Endothelial cell of umbilical vein (primary cell): ENCODE measurements at regions not wholly inside any gene's neighbourhood (a gene's known extent, or its start where the extent isn't known, plus 50 kb on each side); places are given as distances from the start of the nearest gene placed in this dataset.

ENCODE experiments used
- BruUV-seq: library from RNA; stranded (reverse); fragments of 400-500 nt; replicated peaks from 2 replicates; lab custom pipeline; 2021; lab: Mats Ljungman, UMichigan
- CTCF ChIA-PET: fragments of 300-600, 350-600 bp; sonication (Branson Sonifier 250); formaldehyde crosslinking; loops from one replicate; lab custom pipeline; 2021; ENCODE audit warnings: antibody characterized with exemption, inconsistent platforms; lab: Charles Lee
- POLR2A ChIA-PET: fragments of 300-600, 350-600 bp; sonication (Branson Sonifier 250); formaldehyde crosslinking; loops from one replicate; lab custom pipeline; 2021; ENCODE audit warnings: antibody characterized with exemption, inconsistent platforms; lab: Charles Lee
- DNase-seq: peaks from one replicate; pipeline ENCODE4 v3.0.0-alpha.2; 2011; ENCODE audit warnings: low read depth, low spot score
- FAIRE-seq: peaks from 2 replicates; lab custom pipeline; 2011; peaks lifted over from hg19 to GRCh38; lab: Jason Lieb, UNC
- H2AFZ ChIP-seq: 2 replicates; pipeline ENCODE4 v1.6.0; 2012; ENCODE audit warnings: low read depth, low read length, control low read depth, inconsistent platforms
- H3K27ac ChIP-seq: 2 replicates; pipeline ENCODE4 v1.5.1; 2011; ENCODE audit warnings: low read depth, mild to moderate bottlenecking, control low read depth, low read length, moderate library complexity; ENCODE audit not compliant: insufficient read depth
- H3K27me3 ChIP-seq, 2 experiments: 2 replicates each; pipeline versions ENCODE4 v1.6.0 to v1.6.1; 2011; ENCODE audit warnings: low read length in 2 of 2, mixed read lengths in 1 of 2; ENCODE audit not compliant: control insufficient read depth in 2 of 2, insufficient read depth in 2 of 2
- H3K36me3 ChIP-seq, 2 experiments: 2 replicates in 1 of 2; 3 replicates in 1 of 2; pipeline ENCODE4 v1.5.1; 2011; ENCODE audit warnings: low read length in 2 of 2, mild to moderate bottlenecking in 1 of 2, moderate library complexity in 1 of 2; ENCODE audit not compliant: control insufficient read depth in 2 of 2, insufficient read depth in 2 of 2; ENCODE audit errors: extremely low read depth in 1 of 2
- H3K4me1 ChIP-seq: 3 replicates; pipeline ENCODE4 v1.5.1; 2011; ENCODE audit warnings: mild to moderate bottlenecking, low read length; ENCODE audit not compliant: control insufficient read depth, insufficient read depth; ENCODE audit errors: extremely low read depth
- H3K4me2 ChIP-seq: 2 replicates; pipeline ENCODE4 v1.6.1; 2011; ENCODE audit warnings: low read length, control low read depth, mixed read lengths; ENCODE audit not compliant: insufficient read depth
- H3K4me3 ChIP-seq, 3 experiments: fragments of 200-600 bp in 1 of 3; sonication (generic), shearing (Covaris generic) in 1 of 3; replicated peaks in 1 of 3; 2 replicates each; pipeline ENCODE4 v1.5.1; 2011 to 2016; ENCODE audit warnings: control low read depth in 3 of 3, low read length in 3 of 3, mild to moderate bottlenecking in 2 of 3, inconsistent platforms in 1 of 3, low read depth in 1 of 3, moderate library complexity in 1 of 3; ENCODE audit not compliant: insufficient read depth in 1 of 3
- H3K79me2 ChIP-seq: 2 replicates; pipeline ENCODE4 v1.6.0; 2012; ENCODE audit warnings: low read length, inconsistent platforms; ENCODE audit not compliant: control insufficient read depth, insufficient read depth
- H3K9ac ChIP-seq: replicated peaks from 2 replicates; pipeline ENCODE3; 2011; ENCODE audit warnings: low read length, control low read depth; ENCODE audit not compliant: insufficient read depth; ENCODE audit errors: extremely low read depth
- H3K9me1 ChIP-seq: replicated peaks from 3 replicates; pipeline ENCODE4 v1.6.0; 2011; ENCODE audit warnings: mild to moderate bottlenecking, low read length; ENCODE audit not compliant: control insufficient read depth, insufficient read depth; ENCODE audit errors: extremely low read depth
- H3K9me3 ChIP-seq: replicated peaks from 2 replicates; pipeline ENCODE4 v1.5.1; 2012; ENCODE audit warnings: low read length, inconsistent platforms; ENCODE audit not compliant: control insufficient read depth, insufficient read depth
- H4K20me1 ChIP-seq: replicated peaks from 2 replicates; pipeline ENCODE3; 2011; ENCODE audit warnings: mild to moderate bottlenecking, low read length; ENCODE audit not compliant: control insufficient read depth, insufficient read depth; ENCODE audit errors: extremely low read depth
- CTCF ChIP-seq, 2 donors: IDR thresholded peaks; 1 replicate in 1 of 2; 2 replicates in 1 of 2; pipeline ENCODE4 v1.5.1; 2011; ENCODE audit warnings: low read length in 2 of 2, mild to moderate bottlenecking in 2 of 2, moderate library complexity in 2 of 2, control low read depth in 1 of 2, inconsistent platforms in 1 of 2, low read depth in 1 of 2; ENCODE audit not compliant: insufficient read depth in 1 of 2; ENCODE audit errors: extremely low read depth in 1 of 2
- FOS ChIP-seq: IDR thresholded peaks from 2 replicates; pipeline ENCODE4 v1.6.1; 2011; ENCODE audit warnings: mild to moderate bottlenecking, low read length, moderate library complexity, borderline replicate concordance; ENCODE audit not compliant: insufficient read depth
- GATA2 ChIP-seq: IDR thresholded peaks from 2 replicates; pipeline ENCODE4 v1.7.0; 2011; ENCODE audit warnings: low read depth, mild to moderate bottlenecking, moderate library complexity, mixed read lengths, low read length; ENCODE audit not compliant: insufficient read length, insufficient read depth
- JUN ChIP-seq: IDR thresholded peaks from 2 replicates; pipeline ENCODE4 v1.6.1; 2011; ENCODE audit warnings: borderline replicate concordance, low read depth; ENCODE audit not compliant: insufficient read length, insufficient read depth
- MYC ChIP-seq: IDR thresholded peaks from one replicate; pipeline ENCODE4 v1.6.1; 2011; ENCODE audit warnings: mild to moderate bottlenecking, low read depth, low read length
- POLR2A ChIP-seq: IDR thresholded peaks from 2 replicates; pipeline ENCODE4 v1.6.1; 2012; ENCODE audit warnings: low read depth, mild to moderate bottlenecking, control low read depth, low read length
- POLR2AphosphoS5 ChIP-seq: IDR thresholded peaks from 2 replicates; pipeline ENCODE4 v1.6.1; 2012; ENCODE audit warnings: low read depth, mild to moderate bottlenecking, control low read depth, low read length, moderate library complexity; ENCODE audit not compliant: insufficient read depth
- dilution Hi-C: fragments of 300-500 bp; cut with MboI; formaldehyde crosslinking; loops from one replicate; pipeline ENCODE4 v1.15.0; 2019; ENCODE audit warnings: low sequenced_read_pairs; ENCODE audit not compliant: extremely low pct_ligation_motif_present
- intact Hi-C: fragments of 100-400 bp; cut with micrococcal nuclease; formaldehyde crosslinking; loops from one replicate; pipeline ENCODE4 v1.10.0; 2022

- BruUV-seq, result no TSS peak
- Histone ChIP-seq H3K9me3 (no peaks in the 10 kb centered on the region), H3K4me3 (no peak overlapping the region), H3K4me2 (no peak overlapping the region), H3K79me2 (no peaks in the 10 kb centered on the region), H3K9me1 (no peaks in the 10 kb centered on the region), H3K27me3 (no peaks in the 10 kb centered on the region), H2AFZ (no peak overlapping the region), H3K36me3 (no peaks in the 10 kb centered on the region), H4K20me1 (no peaks in the 10 kb centered on the region), H3K27ac (no peak overlapping the region), H3K4me1 (no peaks in the 10 kb centered on the region), H3K9ac (no peak overlapping the region)
- FAIRE-seq (no peak), DNase-seq (no peak)
- intact Hi-C loops (no loop called here), dilution Hi-C loops (no loop called here)
- POLR2A ChIA-PET, result no interaction called here
- TF ChIP-seq FOS (no peak), POLR2A (no peak), MYC (no peak), GATA2 (no peak), CTCF (IDR thresholded peaks at IDR 0.05; ENCODE audit: extremely low read depth in 1 of 2, insufficient read depth in 1 of 2, low read depth in 1 of 2, low read length in 2 of 2) (no peak)
- CTCF ChIA-PET, result no interaction called here
These were observed 213.8 kb upstream of the PROX1 start for GRCh38 chr1:213773975-213774374.

GRCh38 chr1:213776969-213777368 lies 210.8 kb upstream of the PROX1 start:
- no peaks in the 10 kb centered on the region for H3K9me3 ChIP-seq
- no peak overlapping the region for H3K27ac ChIP-seq
- TF ChIP-seq POLR2AphosphoS5 (no peak), FOS (no peak), MYC (no peak), JUN (no peak), CTCF (IDR thresholded peaks at IDR 0.05; ENCODE audit: extremely low read depth in 1 of 2, insufficient read depth in 1 of 2, low read depth in 1 of 2, low read length in 2 of 2) (no peak)
- DNase-seq (no peak), FAIRE-seq (no peak)
- BruUV-seq, result no TSS peak
- H3K79me2 ChIP-seq, result no peaks in the 10 kb centered on the region
- no peak overlapping the region for H3K9ac ChIP-seq
- H2AFZ ChIP-seq, result no peak overlapping the region
- no peaks in the 10 kb centered on the region for H4K20me1 ChIP-seq
- no peaks in the 10 kb centered on the region for H3K9me1 ChIP-seq
- ChIA-PET POLR2A (no interaction called here), CTCF (interaction anchor here (1.1 kb wide), 1 partner anchor 15 kb away, joined by 3 read pairs; no protein-coding TSS in a partner anchor)
- H3K27me3 ChIP-seq, result no peaks in the 10 kb centered on the region
- no peak overlapping the region for H3K4me2 ChIP-seq
- intact Hi-C loops, result no loop called here
- H3K4me3 ChIP-seq, result no peak overlapping the region
- dilution Hi-C loops, result no loop called here
- H3K4me1 ChIP-seq, result no peaks in the 10 kb centered on the region
- no peaks in the 10 kb centered on the region for H3K36me3 ChIP-seq
